ENCODE measurements at regions not wholly inside any gene's neighbourhood (a gene's known extent, or its start where the extent isn't known, plus 50 kb on each side); places are given as distances from the start of the nearest gene placed in this dataset.

- Histone ChIP-seq H3K4me3 (ENCODE audit: low read depth, low read length) (no peak overlapping the region), H3K36me3 (ENCODE audit: control insufficient read depth, insufficient read depth, low read length) (no peaks in the 10 kb centered on the region), H3K27me3 (replicated peaks; ENCODE audit: control insufficient read depth, insufficient read depth, low read length) (no peaks in the 10 kb centered on the region), H3K4me1 (peaks cover 28% of the 10 kb centered on the region), H3K9me3 (no peaks in the 10 kb centered on the region)
- intact Hi-C loops (cut with micrococcal nuclease; ENCODE audit: unreplicated experiment), result no loop called here
- Mint-ChIP-seq H3K27ac (ENCODE audit: unreplicated experiment) (no peak overlapping the region), H3K27me3 (ENCODE audit: insufficient read depth, unreplicated experiment) (no peaks in the 10 kb centered on the region), H3K4me3 (ENCODE audit: unreplicated experiment) (no peak overlapping the region), H3K9me3 (ENCODE audit: unreplicated experiment) (peaks cover 15% of the 10 kb centered on the region), H3K36me3 (ENCODE audit: insufficient read depth, unreplicated experiment) (no peaks in the 10 kb centered on the region), H3K4me1 (ENCODE audit: low read depth, unreplicated experiment) (peaks cover 37% of the 10 kb centered on the region)
- ChIA-PET CTCF (no interaction called here), POLR2A (no interaction called here)
- TF ChIP-seq CTCF (IDR thresholded peaks at IDR 0.05; ENCODE audit: insufficient read depth in 1 of 2, low read depth in 1 of 2, low read length in 1 of 2, severe bottlenecking in 1 of 2, unreplicated experiment in 1 of 2), result no peak
- no peak for DNase-seq
- BruUV-seq (replicated peaks), result no TSS peak
Measured at GRCh38 chr15:39451871-39452270, 129.0 kb upstream of the THBS1 start.

DNA sequence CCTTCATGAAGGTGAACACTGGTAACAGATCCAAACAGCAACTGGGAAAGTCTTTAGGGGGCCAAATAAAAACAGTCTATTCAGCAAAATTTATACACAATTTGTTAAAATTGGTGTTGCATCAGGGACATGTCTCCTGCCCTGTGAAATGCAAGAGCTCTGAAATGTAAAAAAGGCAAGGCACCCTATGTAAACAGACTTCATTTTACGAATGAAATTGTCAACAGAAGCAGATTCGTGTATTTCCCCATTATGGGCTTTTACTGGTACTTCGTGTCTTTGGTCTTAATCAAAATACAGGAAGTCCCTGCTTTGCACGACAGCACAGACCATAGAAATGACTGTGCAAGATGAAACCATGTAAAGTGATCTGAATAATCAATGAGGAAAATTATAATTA is 127.3 kb upstream of the THBS1 start:
- intact Hi-C loops (cut with micrococcal nuclease; ENCODE audit: unreplicated experiment), result loop anchor here (2.0 kb wide), 1 partner anchor 187 kb away; no protein-coding TSS in a partner anchor
- H3K27ac Mint-ChIP-seq (ENCODE audit: unreplicated experiment), result no peak overlapping the region
- H3K4me1 ChIP-seq, result peaks cover 28% of the 10 kb centered on the region
- TF ChIP-seq CTCF (IDR thresholded peaks at IDR 0.05; ENCODE audit: insufficient read depth in 1 of 2, low read depth in 1 of 2, low read length in 1 of 2, severe bottlenecking in 1 of 2, unreplicated experiment in 1 of 2), result no peak
- no peak for DNase-seq
- no peaks in the 10 kb centered on the region for H3K27me3 Mint-ChIP-seq (ENCODE audit: insufficient read depth, unreplicated experiment)
- peaks cover 15% of the 10 kb centered on the region for H3K9me3 Mint-ChIP-seq (ENCODE audit: unreplicated experiment)
- no TSS peak for BruUV-seq (replicated peaks)
- H3K36me3 ChIP-seq (ENCODE audit: control insufficient read depth, insufficient read depth, low read length), result no peaks in the 10 kb centered on the region
- H3K4me3 ChIP-seq (ENCODE audit: low read depth, low read length), result no peak overlapping the region
- peaks cover 28% of the 10 kb centered on the region for H3K4me1 Mint-ChIP-seq (ENCODE audit: low read depth, unreplicated experiment)
- POLR2A ChIA-PET, result no interaction called here
- H3K9me3 ChIP-seq, result no peaks in the 10 kb centered on the region
- H3K27me3 ChIP-seq (replicated peaks; ENCODE audit: control insufficient read depth, insufficient read depth, low read length), result no peaks in the 10 kb centered on the region
- CTCF ChIA-PET, result no interaction called here
- H3K36me3 Mint-ChIP-seq (ENCODE audit: insufficient read depth, unreplicated experiment), result no peaks in the 10 kb centered on the region
- H3K4me3 Mint-ChIP-seq (ENCODE audit: unreplicated experiment), result no peak overlapping the region

DNA sequence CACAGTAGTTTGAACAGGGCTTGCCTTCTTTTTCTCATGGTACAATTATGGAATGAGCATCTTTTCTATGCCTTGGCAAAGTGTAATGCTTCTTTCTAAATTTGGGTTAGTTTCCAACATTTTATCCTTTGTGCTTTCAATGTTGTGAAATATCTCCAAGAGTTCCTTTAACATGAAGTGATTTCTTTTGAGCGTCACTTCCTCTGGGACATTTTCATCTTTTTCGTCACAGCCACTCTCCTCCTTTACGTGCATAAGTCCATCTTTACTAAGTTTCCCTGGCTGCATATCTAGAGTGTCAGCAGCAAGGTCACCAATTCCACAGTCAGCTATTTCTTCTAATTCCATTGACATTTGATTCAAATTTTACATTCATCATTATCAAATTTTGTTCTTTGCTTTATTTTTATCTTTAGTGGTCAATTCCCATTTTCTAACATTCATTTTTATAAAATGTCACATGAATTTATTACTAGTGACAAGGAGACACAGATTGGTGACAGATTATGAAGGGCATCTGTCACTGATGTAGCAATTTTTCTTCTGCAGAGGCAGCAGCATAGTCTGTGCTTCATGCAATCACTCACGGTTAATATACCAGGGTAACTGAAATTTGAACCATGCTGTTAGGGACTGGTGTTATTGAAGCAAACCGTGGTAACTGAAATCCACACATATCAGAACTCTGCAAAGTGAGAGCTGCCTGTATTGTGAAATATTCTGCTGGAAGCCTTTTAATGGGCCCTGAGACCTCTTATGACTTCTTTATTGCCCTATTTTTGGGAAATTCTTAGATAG is 126.5 kb upstream of the THBS1 start:
- TF ChIP-seq CTCF (IDR thresholded peaks at IDR 0.05; ENCODE audit: insufficient read depth in 1 of 2, low read depth in 1 of 2, low read length in 1 of 2, severe bottlenecking in 1 of 2, unreplicated experiment in 1 of 2), result no peak
- Histone ChIP-seq H3K9me3 (no peaks in the 10 kb centered on the region), H3K4me3 (ENCODE audit: low read depth, low read length) (no peak overlapping the region), H3K27me3 (replicated peaks; ENCODE audit: control insufficient read depth, insufficient read depth, low read length) (no peaks in the 10 kb centered on the region), H3K4me1 (peaks cover 25% of the 10 kb centered on the region), H3K36me3 (ENCODE audit: control insufficient read depth, insufficient read depth, low read length) (no peaks in the 10 kb centered on the region)
- intact Hi-C loops (cut with micrococcal nuclease; ENCODE audit: unreplicated experiment), result loop anchor here (2.0 kb wide), 1 partner anchor 188 kb away; no protein-coding TSS in a partner anchor
- H3K4me3 Mint-ChIP-seq (ENCODE audit: unreplicated experiment), result no peak overlapping the region
- H3K27me3 Mint-ChIP-seq (ENCODE audit: insufficient read depth, unreplicated experiment), result no peaks in the 10 kb centered on the region
- no TSS peak for BruUV-seq (replicated peaks)
- peaks cover 28% of the 10 kb centered on the region for H3K4me1 Mint-ChIP-seq (ENCODE audit: low read depth, unreplicated experiment)
- CTCF ChIA-PET, result no interaction called here
- H3K9me3 Mint-ChIP-seq (ENCODE audit: unreplicated experiment), result peaks cover 13% of the 10 kb centered on the region
- POLR2A ChIA-PET, result no interaction called here
- H3K36me3 Mint-ChIP-seq (ENCODE audit: insufficient read depth, unreplicated experiment), result no peaks in the 10 kb centered on the region
- peak overlapping the region; percentile 34 for H3K27ac Mint-ChIP-seq (ENCODE audit: unreplicated experiment)
- no peak for DNase-seq

All from Caco-2 (cell line).